HAP-1 (cell line): ENCODE measurements at regions not wholly inside any gene's neighbourhood (a gene's known extent, or its start where the extent isn't known, plus 50 kb on each side); places are given as distances from the start of the nearest gene placed in this dataset.

Experiments used
- DNase-seq, 2 experiments: peaks; one replicate each; pipeline ENCODE4 v3.0.0-alpha.2; 2016 to 2020; ENCODE audit warnings: low spot score in 2 of 2
- H3K27me3 ChIP-seq: fragments of 250-450 bp; sonication (Bioruptor Pico); 2 replicates; pipeline ENCODE4 v1.5.1; 2020; ENCODE audit warnings: low read depth, mild to moderate bottlenecking, moderate library complexity
- H3K36me3 ChIP-seq: fragments of 250-450 bp; sonication (Bioruptor Pico); replicated peaks from 2 replicates; pipeline ENCODE4 v1.5.1; 2020; ENCODE audit warnings: mild to moderate bottlenecking
- H3K4me1 ChIP-seq: fragments of 250-450 bp; sonication (Bioruptor Pico); 2 replicates; pipeline ENCODE4 v1.5.1; 2020; ENCODE audit warnings: mild to moderate bottlenecking
- H3K4me3 ChIP-seq: fragments of 250-450 bp; sonication (Bioruptor Pico); 2 replicates; pipeline ENCODE4 v1.5.1; 2020; ENCODE audit warnings: mild to moderate bottlenecking, moderate library complexity
- H3K9me3 ChIP-seq: fragments of 250-450 bp; sonication (Bioruptor Pico); 2 replicates; pipeline ENCODE4 v1.5.1; 2020; ENCODE audit warnings: mild to moderate bottlenecking, moderate library complexity
- in situ Hi-C: fragments of 300-500 bp; cut with MboI; formaldehyde crosslinking; loops from 3 replicates; pipeline ENCODE4 v1.14.3; 2020; ENCODE audit warnings: low sequenced_read_pairs, inconsistent platforms, mixed read lengths

GRCh38 chr13:47159853-47160550 lies 263.1 kb upstream of the HTR2A start:
- Histone ChIP-seq H3K4me3 (no peak overlapping the region), H3K36me3 (no peaks in the 10 kb centered on the region), H3K4me1 (no peaks in the 10 kb centered on the region), H3K9me3 (no peaks in the 10 kb centered on the region), H3K27me3 (no peaks in the 10 kb centered on the region)
- no peak for DNase-seq
- in situ Hi-C loops, result no loop called here

- Histone ChIP-seq H3K27me3 (no peaks in the 10 kb centered on the region), H3K4me1 (no peaks in the 10 kb centered on the region)
Observed at GRCh38 chr13:47158593-47158992, 261.7 kb upstream of the HTR2A start.

GRCh38 chr13:47148543-47148942 lies 251.7 kb upstream of the HTR2A start:
- H3K27me3 ChIP-seq, result no peaks in the 10 kb centered on the region
- no peak for DNase-seq
- no peak overlapping the region for H3K4me3 ChIP-seq
- in situ Hi-C loops, result no loop called here
- no peaks in the 10 kb centered on the region for H3K4me1 ChIP-seq
- H3K36me3 ChIP-seq, result no peaks in the 10 kb centered on the region
- H3K9me3 ChIP-seq, result no peaks in the 10 kb centered on the region

More at GRCh38 chr13:47158593-47158992, 261.7 kb upstream of the HTR2A start:
- in situ Hi-C loops, result no loop called here
- H3K36me3 ChIP-seq, result no peaks in the 10 kb centered on the region
- H3K4me3 ChIP-seq, result no peak overlapping the region
- DNase-seq, result no peak
- no peaks in the 10 kb centered on the region for H3K9me3 ChIP-seq

- Histone ChIP-seq H3K4me3 (no peak overlapping the region), H3K4me1 (no peaks in the 10 kb centered on the region), H3K9me3 (no peaks in the 10 kb centered on the region), H3K27me3 (no peaks in the 10 kb centered on the region), H3K36me3 (no peaks in the 10 kb centered on the region)
- in situ Hi-C loops, result no loop called here
- DNase-seq, result no peak
Observed at GRCh38 chr13:47147812-47148119, 250.9 kb upstream of the HTR2A start.

- no peaks in the 10 kb centered on the region for H3K9me3 ChIP-seq
- no peaks in the 10 kb centered on the region for H3K36me3 ChIP-seq
- H3K4me3 ChIP-seq, result no peak overlapping the region
- in situ Hi-C loops, result no loop called here
- H3K4me1 ChIP-seq, result no peaks in the 10 kb centered on the region
- no peak for DNase-seq
- H3K27me3 ChIP-seq, result no peaks in the 10 kb centered on the region
Observed at GRCh38 chr13:47146991-47147811, 250.3 kb upstream of the HTR2A start.

GRCh38 chr13:47146136-47146535 lies 249.3 kb upstream of the HTR2A start:
- Histone ChIP-seq H3K36me3 (no peaks in the 10 kb centered on the region), H3K9me3 (no peaks in the 10 kb centered on the region; the same call in 1 of the 2 replicates), H3K27me3 (no peaks in the 10 kb centered on the region), H3K4me1 (no peaks in the 10 kb centered on the region), H3K4me3 (no peak overlapping the region)
- in situ Hi-C loops, result no loop called here
- no peak for DNase-seq

GRCh38 chr13:47144782-47145181 lies 247.9 kb upstream of the HTR2A start:
- Histone ChIP-seq H3K4me3 (no peak overlapping the region), H3K27me3 (no peaks in the 10 kb centered on the region), H3K9me3 (no peaks in the 10 kb centered on the region; the same call in 1 of the 2 replicates), H3K4me1 (no peaks in the 10 kb centered on the region), H3K36me3 (no peaks in the 10 kb centered on the region)
- DNase-seq, result no peak
- in situ Hi-C loops, result no loop called here

GRCh38 chr13:47142105-47142504 lies 245.3 kb upstream of the HTR2A start:
- Histone ChIP-seq H3K9me3 (no peaks in the 10 kb centered on the region; the same call in 1 of the 2 replicates), H3K36me3 (no peaks in the 10 kb centered on the region), H3K27me3 (no peaks in the 10 kb centered on the region), H3K4me1 (no peaks in the 10 kb centered on the region), H3K4me3 (no peak overlapping the region)
- in situ Hi-C loops, result no loop called here
- no peak for DNase-seq

GRCh38 chr13:47139519-47139918 lies 242.7 kb upstream of the HTR2A start:
- Histone ChIP-seq H3K36me3 (no peaks in the 10 kb centered on the region), H3K9me3 (no peaks in the 10 kb centered on the region; the same call in 1 of the 2 replicates), H3K27me3 (no peaks in the 10 kb centered on the region), H3K4me3 (no peak overlapping the region), H3K4me1 (no peaks in the 10 kb centered on the region)
- no peak for DNase-seq
- in situ Hi-C loops, result no loop called here

GRCh38 chr13:47136504-47136941 lies 239.7 kb upstream of the HTR2A start:
- no peak for DNase-seq
- H3K36me3 ChIP-seq, result no peaks in the 10 kb centered on the region
- in situ Hi-C loops, result no loop called here
- no peaks in the 10 kb centered on the region; the same call in 1 of the 2 replicates for H3K9me3 ChIP-seq
- H3K27me3 ChIP-seq, result no peaks in the 10 kb centered on the region
- H3K4me3 ChIP-seq, result no peak overlapping the region
- H3K4me1 ChIP-seq, result no peaks in the 10 kb centered on the region

GRCh38 chr13:47135800-47136503 lies 239.1 kb upstream of the HTR2A start:
- Histone ChIP-seq H3K9me3 (no peaks in the 10 kb centered on the region), H3K36me3 (no peaks in the 10 kb centered on the region), H3K27me3 (no peaks in the 10 kb centered on the region; the same call in 1 of the 2 replicates), H3K4me1 (no peaks in the 10 kb centered on the region), H3K4me3 (no peak overlapping the region)
- no peak for DNase-seq
- in situ Hi-C loops, result no loop called here

- Histone ChIP-seq H3K4me3 (no peak overlapping the region), H3K36me3 (no peaks in the 10 kb centered on the region), H3K4me1 (no peaks in the 10 kb centered on the region), H3K27me3 (no peaks in the 10 kb centered on the region; the same call in 1 of the 2 replicates), H3K9me3 (no peaks in the 10 kb centered on the region)
- DNase-seq, result no peak
- in situ Hi-C loops, result no loop called here
Observed at GRCh38 chr13:47134939-47135489, 238.2 kb upstream of the HTR2A start.

GRCh38 chr13:47133011-47133445 lies 236.2 kb upstream of the HTR2A start:
- H3K36me3 ChIP-seq, result no peaks in the 10 kb centered on the region
- in situ Hi-C loops, result no loop called here
- no peaks in the 10 kb centered on the region for H3K4me1 ChIP-seq
- H3K27me3 ChIP-seq, result no peaks in the 10 kb centered on the region; the same call in 1 of the 2 replicates
- H3K9me3 ChIP-seq, result no peaks in the 10 kb centered on the region
- DNase-seq, result no peak
- no peak overlapping the region for H3K4me3 ChIP-seq
